ENCODE measurements at regions not wholly inside any gene's neighbourhood (a gene's known extent, or its start where the extent isn't known, plus 50 kb on each side); places are given as distances from the start of the nearest gene placed in this dataset.
"Not testable (repeated sequence)": the region's sequence is repeated elsewhere in the genome, so short reads cannot be mapped to it uniquely, and the experiment has no call there.

GRCh38 chr2:11947956-11948355, 201.5 kb downstream of the LPIN1 start:
- Histone ChIP-seq H3K27me3 (no peaks in the 10 kb centered on the region), H3K4me3 (no peak overlapping the region), H3K9me3 (ENCODE audit: low read depth) (no peaks in the 10 kb centered on the region), H3K36me3 (no peaks in the 10 kb centered on the region), H3K27ac (no peak overlapping the region), H3K4me1 (ENCODE audit: low read depth) (no peaks in the 10 kb centered on the region)
- DNase-seq (ENCODE audit: low read depth in 1 of 2, low spot score in 1 of 2): no peak
- no peak for TF ChIP-seq CTCF (IDR thresholded peaks at IDR 0.05; ENCODE audit: low read depth, low read length)

- Histone ChIP-seq H3K27ac (no peak overlapping the region), H3K4me1 (ENCODE audit: low read depth) (no peaks in the 10 kb centered on the region), H3K27me3 (no peaks in the 10 kb centered on the region), H3K4me3 (no peak overlapping the region), H3K36me3 (no peaks in the 10 kb centered on the region), H3K9me3 (ENCODE audit: low read depth) (no peaks in the 10 kb centered on the region)
- no peak for TF ChIP-seq CTCF (IDR thresholded peaks at IDR 0.05; ENCODE audit: low read depth, low read length)
- DNase-seq (ENCODE audit: low read depth in 1 of 2, low spot score in 1 of 2): no peak
Observed at GRCh38 chr2:11949732-11950523, 203.5 kb downstream of the LPIN1 start.

GRCh38 chr2:11950896-11951295, 204.5 kb downstream of the LPIN1 start:
- no peak for TF ChIP-seq CTCF (IDR thresholded peaks at IDR 0.05; ENCODE audit: low read depth, low read length)

GRCh38 chr2:11951492-11951891, 205.1 kb downstream of the LPIN1 start:
- not testable (repeated sequence) for DNase-seq (ENCODE audit: low read depth in 1 of 2, low spot score in 1 of 2); H3K36me3 ChIP-seq

More at GRCh38 chr2:11950896-11951295, 204.5 kb downstream of the LPIN1 start:
- Histone ChIP-seq H3K27me3 (no peaks in the 10 kb centered on the region), H3K27ac (no peak overlapping the region), H3K4me3 (no peak overlapping the region), H3K36me3 (no peaks in the 10 kb centered on the region), H3K4me1 (ENCODE audit: low read depth) (no peaks in the 10 kb centered on the region), H3K9me3 (ENCODE audit: low read depth) (no peaks in the 10 kb centered on the region)
- DNase-seq (ENCODE audit: low read depth in 1 of 2, low spot score in 1 of 2): no peak

GRCh38 chr2:11953258-11953657, 206.8 kb downstream of the LPIN1 start:
- Histone ChIP-seq H3K4me3 (no peak overlapping the region), H3K36me3 (no peaks in the 10 kb centered on the region), H3K27ac (no peak overlapping the region), H3K9me3 (ENCODE audit: low read depth) (no peaks in the 10 kb centered on the region), H3K4me1 (ENCODE audit: low read depth) (no peaks in the 10 kb centered on the region), H3K27me3 (no peaks in the 10 kb centered on the region)
- no peak for TF ChIP-seq CTCF (IDR thresholded peaks at IDR 0.05; ENCODE audit: low read depth, low read length)
- DNase-seq (ENCODE audit: low read depth in 1 of 2, low spot score in 1 of 2): no peak

More at GRCh38 chr2:11951492-11951891, 205.1 kb downstream of the LPIN1 start:
- peak; percentile 6 for TF ChIP-seq CTCF (IDR thresholded peaks at IDR 0.05; ENCODE audit: low read depth, low read length)
- H3K27me3 ChIP-seq; H3K9me3 ChIP-seq (ENCODE audit: low read depth); H3K4me3 ChIP-seq; H3K27ac ChIP-seq; H3K4me1 ChIP-seq (ENCODE audit: low read depth): not testable (repeated sequence)

All from cardiac muscle cell (in vitro differentiated cells and primary cell).